ENCODE measurements at regions not wholly inside any gene's neighbourhood (a gene's known extent, or its start where the extent isn't known, plus 50 kb on each side); places are given as distances from the start of the nearest gene placed in this dataset.

GRCh38 chr4:181507938-181508337 is 735.3 kb upstream of the TENM3 start:
- TF ChIP-seq POLR2A (IDR thresholded peaks at IDR 0.05; ENCODE audit: low read length) (no peak), GATA1 (IDR thresholded peaks at IDR 0.05; ENCODE audit: low read depth, low read length) (no peak)

Data from erythroblast (primary cell).